GM21528 (cell line): ENCODE measurements at regions not wholly inside any gene's neighbourhood (a gene's known extent, or its start where the extent isn't known, plus 50 kb on each side); places are given as distances from the start of the nearest gene placed in this dataset.

Source experiments
- ATAC-seq: cut with Tn5 transposase; IDR thresholded peaks from one replicate; pipeline ENCODE4 v1.9.1; 2021; ENCODE audit warnings: mild to moderate bottlenecking, moderate library complexity; ENCODE audit not compliant: unreplicated experiment, low FRiP score

DNA sequence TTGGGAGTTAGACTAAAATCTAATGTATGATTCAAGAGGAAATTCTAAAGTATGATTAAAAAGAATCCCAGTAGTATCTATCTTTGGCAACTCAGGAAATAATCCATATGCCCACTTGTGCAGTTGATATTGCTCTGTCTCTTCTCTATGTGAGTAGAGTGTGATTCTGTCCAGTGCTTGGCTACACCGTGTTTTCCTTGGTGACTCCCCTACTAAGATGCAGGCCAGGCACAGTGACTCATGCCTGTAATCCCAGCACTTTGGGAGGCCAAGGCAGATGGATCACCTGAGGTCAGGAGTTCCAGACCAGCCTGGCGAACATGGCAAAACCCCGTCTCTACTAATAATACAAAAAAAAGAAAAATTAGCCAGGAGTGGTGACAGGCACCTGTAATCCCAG lies 495.4 kb downstream of the MAT2B start:
- no peak for ATAC-seq

DNA sequence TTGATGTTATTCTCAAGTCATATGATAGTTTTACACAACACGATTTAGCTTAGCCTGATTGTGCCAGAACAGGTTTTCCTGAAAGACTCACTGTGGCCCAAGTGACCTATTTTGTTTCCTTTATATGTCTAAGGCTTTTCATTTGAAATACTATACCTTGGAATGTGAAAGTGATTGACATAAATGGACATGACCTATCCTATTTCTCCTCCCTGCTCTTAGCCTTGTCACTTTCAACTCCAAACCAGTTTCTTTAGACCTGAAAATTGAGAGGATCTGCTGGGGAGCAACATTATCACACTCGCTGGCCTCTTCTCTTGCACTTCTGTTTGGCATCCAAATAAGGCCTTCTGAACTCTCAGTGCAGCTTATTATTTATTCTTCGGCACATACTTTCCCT lies 496.8 kb downstream of the MAT2B start:
- ATAC-seq = no peak

- ATAC-seq = no peak
Measured at GRCh38 chr5:164002628-164003027, 497.2 kb downstream of the MAT2B start.

DNA sequence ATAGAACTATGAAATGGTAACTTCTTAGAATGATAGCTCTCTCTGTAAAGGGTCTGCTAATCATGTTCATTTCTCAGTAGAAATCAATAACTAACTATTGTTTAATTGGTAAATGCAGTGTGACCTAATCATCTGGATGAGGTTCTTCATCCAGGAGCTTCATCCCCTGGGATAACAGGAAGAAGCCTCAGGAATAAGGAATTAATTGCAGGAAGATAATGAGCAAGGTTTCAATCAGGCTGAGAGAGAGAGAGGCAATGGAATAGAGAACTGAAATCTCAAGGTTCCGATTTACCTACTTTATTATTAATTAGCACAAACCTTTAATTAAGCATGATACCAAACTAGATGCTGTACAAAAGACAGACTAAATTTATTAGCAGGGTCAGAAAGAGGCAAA lies 499.7 kb downstream of the MAT2B start:
- ATAC-seq = no peak

- ATAC-seq = no peak
Measured at GRCh38 chr5:164007064-164007463, 501.6 kb downstream of the MAT2B start.

- ATAC-seq = no peak
Measured at GRCh38 chr5:164009621-164010020, 504.2 kb downstream of the MAT2B start.

DNA sequence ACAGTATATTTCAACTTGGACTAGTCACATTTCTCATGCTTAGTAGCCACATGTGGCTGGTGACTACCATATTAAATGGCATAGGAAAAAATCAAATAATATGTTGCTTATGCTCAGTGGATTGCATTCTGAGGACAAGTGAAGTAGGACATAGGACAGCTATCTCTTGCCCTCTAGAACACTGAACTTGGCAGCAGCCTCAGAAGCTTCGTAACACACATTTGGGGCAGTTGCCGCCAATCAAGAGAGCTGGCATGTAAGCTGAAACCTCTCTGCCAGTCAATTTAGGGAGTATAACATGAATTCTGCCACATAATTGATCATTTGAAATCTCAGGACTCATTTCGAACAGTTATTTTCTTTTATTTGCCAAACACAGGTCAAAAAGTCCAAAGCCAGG lies 505.5 kb downstream of the MAT2B start:
- no peak for ATAC-seq

DNA sequence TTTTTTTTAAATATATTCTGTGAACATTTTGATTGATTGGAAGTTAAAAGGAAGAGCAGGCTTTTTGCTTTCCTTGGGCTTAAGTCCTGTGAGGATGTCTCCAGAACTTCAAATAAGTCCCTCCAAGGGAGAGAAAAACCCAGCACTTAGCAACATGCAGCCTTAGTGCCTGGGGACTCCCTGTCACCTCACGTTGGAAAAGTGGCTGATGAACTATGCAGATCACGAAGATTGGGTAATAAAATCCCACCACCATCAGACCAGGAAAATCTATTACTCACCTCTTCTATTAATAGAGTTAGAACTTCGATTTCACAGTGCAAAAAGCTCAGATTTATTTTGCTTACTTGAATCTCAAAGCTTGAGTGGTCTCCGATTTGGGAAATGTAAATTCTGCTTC lies 507.0 kb downstream of the MAT2B start:
- ATAC-seq = no peak

GRCh38 chr5:164013077-164013670 lies 507.8 kb downstream of the MAT2B start:
- peak; percentile 90 for ATAC-seq

DNA sequence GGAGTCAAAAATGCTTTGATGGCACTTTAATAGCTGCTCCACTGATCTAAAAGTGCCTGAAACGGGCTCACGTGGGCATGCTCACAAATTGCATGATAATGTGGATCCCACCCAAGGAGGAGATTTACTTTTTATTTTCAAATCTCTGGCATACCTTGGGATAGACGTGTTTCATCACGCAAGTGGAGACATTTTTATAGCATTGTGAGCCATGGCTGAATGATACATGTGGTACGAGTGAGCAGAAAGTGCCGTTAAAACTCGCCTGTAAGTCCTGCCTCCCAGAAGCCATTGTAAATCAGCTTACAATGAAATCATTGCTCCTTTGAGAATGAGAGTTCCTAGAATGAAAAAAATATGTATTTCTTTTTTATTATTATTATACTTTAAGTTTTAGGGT lies 514.7 kb downstream of the MAT2B start:
- ATAC-seq = no peak

GRCh38 chr5:164027738-164028137 lies 522.3 kb downstream of the MAT2B start:
- ATAC-seq = no peak

- ATAC-seq = no peak
Measured at GRCh38 chr5:164038128-164038783, 532.8 kb downstream of the MAT2B start.

GRCh38 chr5:164041105-164041504 lies 535.7 kb downstream of the MAT2B start:
- ATAC-seq = no peak

- no peak for ATAC-seq
Measured at GRCh38 chr5:164048359-164048926, 543.0 kb downstream of the MAT2B start.

- no peak for ATAC-seq
Measured at GRCh38 chr5:164051745-164052144, 546.3 kb downstream of the MAT2B start.

DNA sequence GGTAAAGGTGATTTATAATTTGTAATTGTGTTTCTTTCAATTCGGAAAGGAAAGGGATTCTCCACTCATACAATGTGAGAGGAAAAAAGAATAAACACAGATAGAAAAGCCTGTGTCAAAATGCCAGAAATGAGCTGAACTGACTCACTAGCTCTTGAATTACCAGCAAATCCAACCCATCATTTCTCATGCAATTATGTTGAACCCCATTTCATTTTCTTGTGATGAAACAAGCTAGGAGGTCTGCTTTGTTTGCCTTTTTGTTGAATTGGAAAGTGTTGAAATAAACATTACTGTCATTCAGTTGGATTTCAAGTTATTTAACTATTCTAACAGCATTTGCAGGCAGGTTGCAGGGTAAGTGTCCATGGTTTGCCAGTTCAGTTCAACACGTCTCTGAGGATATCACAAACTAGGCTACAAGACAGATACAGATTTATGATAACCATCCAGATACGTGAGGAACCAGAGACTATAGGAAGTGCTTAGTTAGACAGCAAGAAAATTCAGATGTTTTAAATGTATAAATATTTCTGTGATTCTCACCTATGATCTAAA lies 547.2 kb downstream of the MAT2B start:
- no peak for ATAC-seq

- no peak for ATAC-seq
Measured at GRCh38 chr5:164053123-164053522, 547.7 kb downstream of the MAT2B start.

DNA sequence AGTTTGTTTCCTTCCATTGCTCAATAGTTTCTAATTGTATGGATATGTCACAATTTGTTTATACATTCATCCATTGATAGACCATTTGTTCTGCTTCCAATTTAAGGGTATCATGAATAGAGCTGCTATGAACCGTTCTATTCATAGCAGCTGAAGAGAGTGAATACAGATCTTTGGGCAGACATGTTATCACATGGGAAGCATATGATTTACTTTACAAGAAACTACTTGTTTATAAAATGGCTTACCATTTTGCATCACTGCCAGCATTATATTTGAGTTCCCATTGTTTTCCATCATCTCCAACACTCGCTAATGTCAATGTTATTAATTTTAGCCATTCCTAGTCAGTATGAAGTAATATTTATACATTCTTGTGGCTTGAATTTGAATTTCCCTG lies 549.0 kb downstream of the MAT2B start:
- ATAC-seq = no peak

- ATAC-seq = no peak
Measured at GRCh38 chr5:164057121-164057520, 551.7 kb downstream of the MAT2B start.

DNA sequence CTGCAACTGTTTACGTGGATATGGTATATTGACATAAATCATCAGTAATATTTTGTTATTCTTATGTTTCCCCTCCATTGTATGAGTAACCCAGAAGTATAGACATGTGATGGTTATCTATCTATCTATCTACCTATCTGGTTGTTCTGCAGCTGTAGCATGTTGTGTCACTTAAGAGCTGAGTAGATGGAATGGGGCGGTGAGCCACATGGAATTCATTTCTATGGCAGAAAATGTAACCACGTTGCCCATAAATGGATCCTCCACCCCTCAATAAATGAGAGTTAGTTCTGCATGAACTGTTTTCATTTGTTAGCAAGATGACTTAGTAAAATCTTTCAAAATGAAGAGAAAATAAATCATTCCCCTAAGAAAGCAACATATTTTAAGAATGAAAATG lies 553.2 kb downstream of the MAT2B start:
- ATAC-seq = no peak

GRCh38 chr5:164059471-164059870 lies 554.1 kb downstream of the MAT2B start:
- ATAC-seq = no peak

DNA sequence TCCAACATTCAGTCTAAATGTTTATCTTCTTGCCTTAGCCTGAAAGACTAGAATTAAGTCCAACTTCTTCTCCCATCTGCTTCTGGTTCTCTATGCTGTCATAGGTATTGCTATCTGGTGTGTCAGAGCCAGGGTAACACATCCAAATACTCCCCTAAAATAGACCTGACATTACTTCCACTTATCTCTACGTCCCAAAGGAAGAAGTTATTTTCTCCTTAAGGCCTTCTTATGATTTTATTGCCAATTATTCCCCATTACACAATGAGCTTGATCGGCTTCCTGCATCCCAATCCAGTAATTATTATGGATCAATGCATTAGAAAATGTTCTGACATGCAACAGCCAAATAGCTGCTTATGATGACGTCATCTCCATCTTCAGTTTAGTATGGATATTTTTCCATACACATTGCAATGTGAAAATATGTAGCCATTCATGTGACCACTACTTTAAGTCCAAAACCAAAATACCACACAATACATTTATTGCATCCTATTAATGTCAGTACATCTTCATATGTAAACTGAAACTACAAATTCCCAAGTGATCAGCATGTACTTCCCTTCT lies 555.5 kb downstream of the MAT2B start:
- no peak for ATAC-seq
